OCI-LY1 (cell line): ENCODE measurements at regions not wholly inside any gene's neighbourhood (a gene's known extent, or its start where the extent isn't known, plus 50 kb on each side); places are given as distances from the start of the nearest gene placed in this dataset.

Source experiments
- CTCF ChIP-seq: fragments of 200-600 bp; sonication (generic), shearing (Covaris generic); IDR thresholded peaks from 2 replicates; pipeline ENCODE4 v1.5.1; 2017; ENCODE audit warnings: mild to moderate bottlenecking, antibody characterized with exemption, low read length, moderate library complexity, mixed read lengths
- EZH2 ChIP-seq: fragments of 200-600 bp; sonication (generic), shearing (Covaris generic); IDR thresholded peaks from 2 replicates; pipeline ENCODE4 v1.8.0; 2017; ENCODE audit warnings: borderline replicate concordance, mixed run types, mild to moderate bottlenecking, antibody characterized with exemption, low read length, moderate library complexity, mixed read lengths

GRCh38 chr4:145302725-145303124 lies 122.3 kb upstream of the OTUD4 start:
- no peak for TF ChIP-seq CTCF
- no peak for TF ChIP-seq EZH2
